Panc1 (cell line): ENCODE measurements at regions not wholly inside any gene's neighbourhood (a gene's known extent, or its start where the extent isn't known, plus 50 kb on each side); places are given as distances from the start of the nearest gene placed in this dataset.

Experiments
- POLR2AphosphoS5 ChIP-seq: IDR thresholded peaks from 2 replicates; pipeline ENCODE4 v1.6.1; 2012; ENCODE audit warnings: mild to moderate bottlenecking, low read depth, low read length, moderate library complexity
- SIN3A ChIP-seq: IDR thresholded peaks from 2 replicates; pipeline ENCODE4 v1.6.1; 2012; ENCODE audit warnings: low read depth, mild to moderate bottlenecking, low read length, moderate library complexity, borderline replicate concordance; ENCODE audit not compliant: insufficient read depth
- TCF7L2 ChIP-seq: IDR thresholded peaks from 2 replicates; pipeline ENCODE4 v1.6.1; 2011; ENCODE audit warnings: mild to moderate bottlenecking, low read depth, low read length, inconsistent platforms
- TF ChIP-seq, protein P1 (sequence below): fragments of 450-650 bp; IDR thresholded peaks from 2 replicates; pipeline ENCODE4 v1.5.1; 2017; ENCODE audit warnings: mild to moderate bottlenecking
- TF ChIP-seq, protein P2 (sequence below), 2 experiments: IDR thresholded peaks; 2 replicates each; pipeline ENCODE4 v1.6.1; 2011 to 2012; ENCODE audit warnings: low read depth in 2 of 2, control low read depth in 1 of 2, low read length in 1 of 2, mild to moderate bottlenecking in 1 of 2, moderate library complexity in 1 of 2; ENCODE audit not compliant: insufficient read depth in 1 of 2

DNA sequence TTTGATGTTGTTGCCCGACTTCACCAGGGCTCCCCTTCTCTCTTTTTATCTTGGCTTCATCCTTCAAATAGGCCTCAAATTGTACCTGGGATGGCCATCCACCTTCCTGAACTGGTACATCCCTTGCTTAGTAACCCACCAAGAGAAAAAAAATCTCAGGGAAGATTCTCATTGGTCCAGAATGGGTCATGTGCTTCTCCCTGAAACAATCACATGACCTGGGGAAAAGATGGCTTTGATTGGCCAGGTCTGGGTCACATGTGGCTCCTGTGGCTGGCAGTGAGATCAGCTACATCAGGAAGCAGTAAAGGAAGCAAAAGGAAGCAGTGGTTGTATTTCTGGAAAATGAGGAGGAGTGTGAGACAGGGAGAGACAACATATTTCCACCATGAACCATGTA is 540.2 kb downstream of the MIAT start:
- TF ChIP-seq SIN3A, result no peak
- TF ChIP-seq, protein P1, sequence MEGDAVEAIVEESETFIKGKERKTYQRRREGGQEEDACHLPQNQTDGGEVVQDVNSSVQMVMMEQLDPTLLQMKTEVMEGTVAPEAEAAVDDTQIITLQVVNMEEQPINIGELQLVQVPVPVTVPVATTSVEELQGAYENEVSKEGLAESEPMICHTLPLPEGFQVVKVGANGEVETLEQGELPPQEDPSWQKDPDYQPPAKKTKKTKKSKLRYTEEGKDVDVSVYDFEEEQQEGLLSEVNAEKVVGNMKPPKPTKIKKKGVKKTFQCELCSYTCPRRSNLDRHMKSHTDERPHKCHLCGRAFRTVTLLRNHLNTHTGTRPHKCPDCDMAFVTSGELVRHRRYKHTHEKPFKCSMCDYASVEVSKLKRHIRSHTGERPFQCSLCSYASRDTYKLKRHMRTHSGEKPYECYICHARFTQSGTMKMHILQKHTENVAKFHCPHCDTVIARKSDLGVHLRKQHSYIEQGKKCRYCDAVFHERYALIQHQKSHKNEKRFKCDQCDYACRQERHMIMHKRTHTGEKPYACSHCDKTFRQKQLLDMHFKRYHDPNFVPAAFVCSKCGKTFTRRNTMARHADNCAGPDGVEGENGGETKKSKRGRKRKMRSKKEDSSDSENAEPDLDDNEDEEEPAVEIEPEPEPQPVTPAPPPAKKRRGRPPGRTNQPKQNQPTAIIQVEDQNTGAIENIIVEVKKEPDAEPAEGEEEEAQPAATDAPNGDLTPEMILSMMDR, result no peak
- TF ChIP-seq, protein P2, sequence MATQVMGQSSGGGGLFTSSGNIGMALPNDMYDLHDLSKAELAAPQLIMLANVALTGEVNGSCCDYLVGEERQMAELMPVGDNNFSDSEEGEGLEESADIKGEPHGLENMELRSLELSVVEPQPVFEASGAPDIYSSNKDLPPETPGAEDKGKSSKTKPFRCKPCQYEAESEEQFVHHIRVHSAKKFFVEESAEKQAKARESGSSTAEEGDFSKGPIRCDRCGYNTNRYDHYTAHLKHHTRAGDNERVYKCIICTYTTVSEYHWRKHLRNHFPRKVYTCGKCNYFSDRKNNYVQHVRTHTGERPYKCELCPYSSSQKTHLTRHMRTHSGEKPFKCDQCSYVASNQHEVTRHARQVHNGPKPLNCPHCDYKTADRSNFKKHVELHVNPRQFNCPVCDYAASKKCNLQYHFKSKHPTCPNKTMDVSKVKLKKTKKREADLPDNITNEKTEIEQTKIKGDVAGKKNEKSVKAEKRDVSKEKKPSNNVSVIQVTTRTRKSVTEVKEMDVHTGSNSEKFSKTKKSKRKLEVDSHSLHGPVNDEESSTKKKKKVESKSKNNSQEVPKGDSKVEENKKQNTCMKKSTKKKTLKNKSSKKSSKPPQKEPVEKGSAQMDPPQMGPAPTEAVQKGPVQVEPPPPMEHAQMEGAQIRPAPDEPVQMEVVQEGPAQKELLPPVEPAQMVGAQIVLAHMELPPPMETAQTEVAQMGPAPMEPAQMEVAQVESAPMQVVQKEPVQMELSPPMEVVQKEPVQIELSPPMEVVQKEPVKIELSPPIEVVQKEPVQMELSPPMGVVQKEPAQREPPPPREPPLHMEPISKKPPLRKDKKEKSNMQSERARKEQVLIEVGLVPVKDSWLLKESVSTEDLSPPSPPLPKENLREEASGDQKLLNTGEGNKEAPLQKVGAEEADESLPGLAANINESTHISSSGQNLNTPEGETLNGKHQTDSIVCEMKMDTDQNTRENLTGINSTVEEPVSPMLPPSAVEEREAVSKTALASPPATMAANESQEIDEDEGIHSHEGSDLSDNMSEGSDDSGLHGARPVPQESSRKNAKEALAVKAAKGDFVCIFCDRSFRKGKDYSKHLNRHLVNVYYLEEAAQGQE (IDR thresholded peaks at IDR 0.05; ENCODE audit: insufficient read depth in 1 of 2, low read depth in 2 of 2, low read length in 1 of 2), result no peak
- TF ChIP-seq POLR2AphosphoS5, result no peak
- no peak for TF ChIP-seq TCF7L2
